GM19023 (cell line): ENCODE measurements at regions not wholly inside any gene's neighbourhood (a gene's known extent, or its start where the extent isn't known, plus 50 kb on each side); places are given as distances from the start of the nearest gene placed in this dataset.

Experiments
- ATAC-seq: cut with Tn5 transposase; IDR thresholded peaks from one replicate; pipeline ENCODE4 v1.9.1; 2021; ENCODE audit warnings: mild to moderate bottlenecking, moderate library complexity; ENCODE audit not compliant: unreplicated experiment

- ATAC-seq, result no peak
Measured at GRCh38 chr15:70271422-70272088, 173.8 kb upstream of the TLE3 start.

DNA sequence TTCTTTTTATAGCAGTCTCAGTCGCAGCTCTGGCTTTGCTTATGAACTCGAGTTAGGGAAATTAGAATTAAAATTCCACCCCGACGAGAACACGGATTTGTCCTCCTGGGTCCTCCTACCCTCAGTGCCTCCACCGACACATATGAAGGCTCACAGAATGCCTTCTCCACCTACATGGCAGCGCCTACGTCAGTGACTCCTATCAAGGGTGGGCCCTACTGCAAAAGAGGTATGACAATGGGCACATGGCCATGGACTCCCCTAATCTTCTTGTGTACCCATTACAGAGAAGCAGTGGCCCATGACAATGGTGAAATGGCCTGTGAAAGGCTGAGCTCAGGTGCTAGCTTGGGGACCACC, 173.0 kb upstream of the TLE3 start:
- ATAC-seq, result no peak

DNA sequence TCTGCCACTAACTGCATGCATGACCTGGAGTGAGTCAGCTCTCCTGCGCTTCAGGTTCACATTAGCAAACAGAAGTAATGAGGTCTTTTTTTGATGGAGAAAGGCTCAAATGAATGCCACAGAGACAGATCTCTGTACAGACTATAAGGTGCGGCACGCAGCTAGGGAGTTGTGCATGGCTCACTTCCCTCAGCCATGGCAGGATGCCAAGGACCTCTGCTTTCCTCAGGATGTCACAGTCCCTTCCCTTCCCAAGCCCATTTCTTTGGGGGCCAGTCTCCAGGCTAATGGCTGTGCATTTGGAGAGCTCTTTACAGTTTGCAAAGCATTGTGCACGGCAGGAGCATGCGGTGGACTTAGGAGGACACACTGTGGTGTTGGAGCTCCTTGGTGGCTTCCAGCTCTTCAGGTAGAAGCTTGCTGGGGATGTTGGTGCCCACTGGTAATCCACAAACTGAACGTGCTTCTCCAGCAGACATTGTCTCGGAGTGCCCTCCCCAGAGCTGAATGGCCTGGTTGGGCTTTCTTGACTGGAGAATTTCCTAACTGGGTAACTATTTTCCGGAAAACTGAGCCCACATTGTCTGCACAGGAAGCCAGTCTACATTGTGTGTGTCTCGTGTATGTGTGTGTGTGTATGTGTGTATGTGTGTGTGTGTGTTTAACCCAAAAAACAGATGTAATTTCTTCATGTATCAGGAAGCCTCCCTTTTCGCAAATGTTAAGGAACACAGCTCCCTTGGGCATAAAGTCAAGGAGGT, 172.5 kb upstream of the TLE3 start:
- ATAC-seq, result no peak

DNA sequence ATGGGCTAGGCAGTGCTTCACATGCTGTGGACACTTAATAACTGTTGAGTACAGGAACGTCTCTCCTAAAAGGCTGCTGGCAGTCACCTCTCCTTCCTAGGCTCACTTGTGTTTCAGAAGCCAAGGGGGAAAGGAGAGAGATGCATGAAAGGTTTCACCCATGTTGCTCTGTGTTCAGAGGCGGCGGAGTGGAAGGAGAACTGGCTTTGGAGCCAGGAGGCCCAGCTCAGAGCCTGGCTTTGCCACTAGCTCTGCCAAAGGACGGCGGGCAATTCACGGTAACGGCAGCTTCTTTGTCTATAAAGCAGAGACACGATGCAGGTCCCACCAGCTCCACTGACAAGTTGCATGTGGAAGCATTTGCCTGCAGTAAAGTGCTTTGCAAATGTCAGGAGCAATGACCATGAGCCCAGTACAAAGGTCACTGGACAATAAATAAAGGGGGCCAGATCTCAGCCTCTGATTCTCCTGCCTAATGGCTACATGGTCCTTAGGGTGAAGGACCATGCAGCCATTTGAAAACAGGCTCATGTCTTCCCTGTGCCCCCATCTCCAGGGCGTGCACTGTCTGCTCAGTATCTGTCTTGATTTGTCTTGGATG, 171.7 kb upstream of the TLE3 start:
- no peak for ATAC-seq

GRCh38 chr15:70268698-70269251, 171.1 kb upstream of the TLE3 start:
- no peak for ATAC-seq

- ATAC-seq, result no peak
Measured at GRCh38 chr15:70267879-70268278, 170.2 kb upstream of the TLE3 start.

- ATAC-seq, result no peak
Measured at GRCh38 chr15:70267306-70267705, 169.6 kb upstream of the TLE3 start.

- ATAC-seq, result no peak
Measured at GRCh38 chr15:70266412-70267121, 168.8 kb upstream of the TLE3 start.

GRCh38 chr15:70265986-70266385, 168.3 kb upstream of the TLE3 start:
- ATAC-seq, result no peak

- ATAC-seq, result no peak
Measured at GRCh38 chr15:70265466-70265978, 167.8 kb upstream of the TLE3 start.

DNA sequence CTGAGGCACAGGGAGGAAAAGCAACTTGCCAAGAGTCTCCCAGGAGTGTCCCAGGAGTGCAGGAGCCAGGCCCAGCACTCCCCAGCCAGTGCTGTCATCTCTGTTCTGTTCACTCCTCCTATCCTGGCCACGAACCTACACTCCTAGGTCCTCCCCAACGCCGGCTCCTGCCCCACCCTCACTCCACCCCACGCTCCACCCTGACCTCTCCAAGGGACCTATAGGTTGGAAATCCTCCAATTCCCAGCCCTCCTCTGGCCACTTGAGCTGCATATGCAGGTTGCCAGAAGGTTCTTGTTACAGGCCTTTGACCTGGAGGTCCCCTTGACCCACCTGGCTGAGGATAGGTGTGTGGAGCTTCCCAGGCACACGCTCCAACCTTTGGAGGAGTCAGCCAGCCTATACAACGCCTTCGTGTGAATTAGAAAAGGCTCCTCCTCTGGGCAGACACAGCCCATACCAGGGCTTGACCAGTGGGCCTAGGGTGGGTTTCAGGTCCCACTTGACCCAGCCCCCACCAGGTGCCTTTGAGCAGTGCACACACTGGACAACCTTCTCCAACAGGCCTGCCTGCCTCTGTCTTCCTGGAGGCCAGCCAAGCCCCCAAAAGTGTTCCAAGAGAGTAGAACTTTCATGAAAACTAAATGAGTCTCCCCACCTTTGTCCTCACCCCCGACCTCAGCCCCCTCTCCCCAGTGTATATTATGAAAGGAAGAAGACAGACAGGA, 167.2 kb upstream of the TLE3 start:
- ATAC-seq, result no peak

DNA sequence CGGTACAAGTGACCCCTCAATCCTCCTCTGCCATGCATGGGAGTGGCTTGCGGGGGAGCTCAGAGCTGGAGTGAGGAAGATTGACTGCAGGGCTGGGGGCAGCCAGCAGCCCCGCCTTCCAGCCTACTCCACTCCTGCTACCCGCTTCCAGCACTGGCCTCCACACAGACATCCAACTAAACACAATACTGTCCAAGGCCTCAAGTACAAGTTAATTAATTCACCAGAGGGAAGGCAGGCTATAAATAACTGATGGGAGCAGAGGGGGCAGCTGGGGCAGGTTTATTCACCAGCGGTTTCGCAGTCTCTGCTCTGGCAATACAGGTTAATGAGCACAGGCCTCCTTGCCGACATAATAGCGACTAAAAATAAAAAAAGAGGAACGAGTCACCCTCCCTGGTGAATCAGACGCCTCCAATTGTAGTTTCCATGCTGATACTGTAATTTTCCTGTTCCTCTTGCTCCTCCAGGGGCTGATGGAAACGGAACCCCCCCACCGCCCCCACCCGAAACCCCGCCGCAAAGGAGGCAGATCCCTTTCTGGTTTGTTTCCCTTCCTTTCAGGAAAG, 166.4 kb upstream of the TLE3 start:
- ATAC-seq, result no peak

DNA sequence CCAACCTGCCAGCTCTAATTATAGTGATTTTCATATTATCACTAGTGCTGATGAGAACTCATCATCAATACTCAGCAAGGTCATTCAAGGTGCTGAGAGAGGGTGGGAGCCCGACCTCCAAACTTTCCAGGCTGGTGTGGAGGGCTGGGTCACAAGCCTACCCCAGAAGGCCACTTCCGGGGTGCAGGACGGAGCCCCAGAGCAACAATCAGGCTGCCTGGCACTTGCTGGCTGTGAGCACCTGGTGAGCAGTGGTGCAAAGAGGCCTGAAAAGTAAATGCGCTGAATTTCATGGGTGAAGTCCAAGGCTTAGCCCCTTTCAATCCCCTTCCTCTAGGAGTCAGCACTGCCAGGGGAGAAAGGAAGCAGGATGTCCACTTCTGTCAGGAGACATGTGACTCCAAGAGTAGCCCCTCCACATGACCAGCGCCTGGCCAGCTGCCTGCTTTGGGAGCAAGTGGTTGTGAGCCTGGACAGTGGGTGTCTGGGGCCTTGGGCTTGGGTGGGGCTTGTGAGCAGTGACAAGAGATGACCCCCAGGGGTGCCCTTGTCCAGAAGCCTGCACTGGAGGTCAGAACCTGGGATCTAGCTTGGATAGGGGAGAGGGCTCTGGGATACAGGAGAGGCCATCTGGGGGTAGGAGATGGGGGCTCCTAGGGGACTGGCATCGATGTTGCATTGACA, 165.0 kb upstream of the TLE3 start:
- no peak for ATAC-seq

DNA sequence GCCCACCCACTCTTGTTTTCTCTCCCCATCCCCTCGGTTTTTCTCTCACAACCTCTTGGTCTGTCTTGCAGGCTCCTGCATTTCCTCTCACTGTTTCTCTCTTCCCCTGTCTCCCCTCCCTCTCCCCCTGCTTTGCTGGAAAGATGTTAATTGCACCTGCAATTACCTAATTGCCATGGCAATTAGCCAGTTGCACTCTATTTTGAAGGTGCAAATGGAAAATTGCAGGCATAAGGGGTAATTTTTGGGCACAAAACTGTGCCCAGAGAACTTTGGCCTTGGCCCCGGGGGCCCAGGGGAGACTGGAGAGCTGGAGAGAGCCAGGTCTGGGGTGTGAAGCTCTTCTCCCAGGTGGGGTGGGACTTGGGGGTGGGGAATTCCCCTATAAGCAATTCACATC, 164.5 kb upstream of the TLE3 start:
- no peak for ATAC-seq

DNA sequence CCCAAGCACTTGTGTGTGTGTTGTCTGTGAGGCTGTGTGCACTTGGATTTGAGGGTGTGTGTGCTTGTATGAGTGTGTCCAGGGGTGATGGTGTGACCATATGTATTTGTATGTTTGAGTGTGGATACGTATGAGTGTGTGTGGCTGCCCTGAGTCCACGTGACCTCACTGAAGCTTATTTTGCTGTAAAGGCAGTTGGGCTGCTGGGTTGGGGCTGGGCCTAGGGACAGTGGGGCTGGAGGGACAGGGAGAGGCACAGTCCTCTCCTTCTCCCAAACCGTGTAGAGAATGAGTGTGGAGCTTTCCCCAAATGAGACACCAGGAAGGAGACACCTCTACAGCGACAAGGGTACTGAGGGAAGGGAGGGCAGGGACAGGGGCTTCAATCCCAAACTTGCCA, 163.4 kb upstream of the TLE3 start:
- no peak for ATAC-seq

DNA sequence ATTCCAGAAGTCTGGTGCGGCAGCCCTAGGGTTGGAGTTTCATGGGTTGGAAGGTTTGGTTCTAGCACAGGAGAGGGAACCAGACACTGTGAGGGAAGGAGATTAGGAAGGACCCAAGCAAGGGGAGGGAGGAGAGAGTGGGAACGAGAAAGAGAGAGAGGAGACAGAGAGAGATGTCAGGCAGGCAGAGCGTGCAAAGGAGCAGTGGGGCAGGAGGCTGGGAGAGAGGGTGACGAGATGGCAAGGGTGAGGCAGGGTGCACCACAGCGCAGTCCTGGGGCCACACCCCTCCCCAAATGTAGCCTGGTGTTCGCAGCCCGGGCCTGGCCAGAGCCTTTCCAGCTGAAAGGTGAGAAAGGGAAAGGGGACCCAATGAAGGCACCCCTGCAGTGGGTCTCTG, 162.9 kb upstream of the TLE3 start:
- ATAC-seq, result no peak

DNA sequence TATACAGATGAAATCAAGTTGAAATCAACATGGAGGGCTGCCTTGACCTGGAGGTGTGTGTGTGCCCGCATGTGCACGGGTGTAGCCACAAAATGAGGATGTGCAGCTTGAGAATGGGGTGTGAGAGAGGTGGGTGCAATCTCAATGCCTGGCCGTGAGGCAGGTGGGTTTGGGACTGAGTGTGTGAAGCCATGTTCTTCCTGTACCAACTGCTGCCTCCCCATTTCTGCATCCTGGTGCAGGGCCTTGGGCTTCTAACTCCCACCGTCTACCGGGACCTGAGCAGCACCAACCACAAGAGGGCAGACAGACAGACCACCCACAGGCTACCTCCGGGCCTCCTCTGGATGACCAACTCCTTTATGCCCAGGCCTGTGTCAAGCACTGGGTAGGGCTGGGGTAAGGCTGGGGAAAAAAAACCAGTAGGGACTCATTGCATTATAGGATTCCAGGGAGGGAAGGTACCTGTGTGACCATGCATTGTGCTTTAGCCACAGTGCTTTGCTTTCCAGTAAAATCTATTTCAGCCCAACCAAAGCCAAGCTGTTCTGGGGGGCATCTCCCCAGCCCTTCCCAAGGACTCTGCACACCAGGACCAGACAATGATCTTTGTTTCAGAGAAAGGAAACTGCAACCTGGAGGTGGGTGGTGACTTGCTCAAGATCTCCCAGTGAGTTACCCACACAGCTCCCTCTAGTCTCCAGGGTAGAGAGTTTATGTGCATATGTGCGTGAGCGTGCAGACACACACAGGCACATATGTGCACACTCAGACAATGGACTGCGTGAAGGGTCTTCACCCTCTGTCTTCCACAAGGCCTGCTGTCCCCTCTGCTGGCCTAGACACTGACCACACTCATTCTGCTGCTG, 162.2 kb upstream of the TLE3 start:
- no peak for ATAC-seq

DNA sequence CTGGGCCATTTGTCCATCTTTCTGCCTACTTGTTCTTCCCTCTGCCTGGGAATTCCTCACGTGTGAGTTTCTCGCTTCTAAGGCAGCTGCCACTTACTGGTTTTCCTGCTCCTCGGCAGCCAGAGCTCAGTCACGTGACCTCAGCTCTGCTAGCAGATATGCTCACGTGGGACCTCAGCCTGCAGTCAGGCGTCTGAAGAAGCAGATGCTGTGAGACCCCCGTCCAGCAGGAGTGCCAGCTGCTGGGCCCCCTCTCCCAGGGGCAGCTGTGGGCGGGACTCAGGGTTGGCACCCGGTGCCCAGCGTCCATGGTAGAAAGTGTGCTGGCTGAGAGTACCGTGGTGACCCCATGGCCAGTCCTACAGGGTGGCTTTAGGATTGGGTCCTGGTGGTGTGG, 161.3 kb upstream of the TLE3 start:
- ATAC-seq, result peak; percentile 16
